HEK293 (cell line): ENCODE measurements at regions not wholly inside any gene's neighbourhood (a gene's known extent, or its start where the extent isn't known, plus 50 kb on each side); places are given as distances from the start of the nearest gene placed in this dataset.

Experiments used
- CTCF ChIA-PET: fragments of 350-600 bp; formaldehyde crosslinking; extraction: SDS; loops from one replicate; lab custom pipeline; 2021; ENCODE audit warnings: antibody characterized with exemption; lab: Yijun Ruan, JAX
- POLR2A ChIA-PET: fragments of 300-600 bp; formaldehyde crosslinking; extraction: SDS; loops from one replicate; lab custom pipeline; 2020; ENCODE audit warnings: antibody characterized with exemption, inconsistent platforms; lab: Yijun Ruan, JAX
- H3K27ac ChIP-seq: fragments of 200-500 bp; sonication (Bioruptor generic); 2 replicates; pipeline ENCODE4 v1.5.1; 2014; ENCODE audit warnings: low read depth, low read length, control low read depth, inconsistent platforms; ENCODE audit errors: extremely low read depth
- H3K36me3 ChIP-seq, 2 experiments: fragments of 200-500 bp in 1 of 2; sonication (Bioruptor generic) in 1 of 2; 1 replicate in 1 of 2; 2 replicates in 1 of 2; pipeline ENCODE4 v1.5.1; 2014 to 2017; ENCODE audit warnings: inconsistent platforms in 2 of 2, low read length in 2 of 2; ENCODE audit not compliant: control insufficient read depth in 2 of 2, insufficient read depth in 1 of 2
- H3K4me1 ChIP-seq: fragments of 200-500 bp; sonication (Bioruptor generic); 2 replicates; pipeline ENCODE4 v1.5.1; 2014; ENCODE audit warnings: mild to moderate bottlenecking, low read length, inconsistent platforms; ENCODE audit not compliant: control insufficient read depth, insufficient read depth
- H3K4me3 ChIP-seq: 2 replicates; pipeline ENCODE4 v1.5.1; 2011; ENCODE audit warnings: low read depth, mild to moderate bottlenecking, control low read depth, low read length, moderate library complexity
- H3K9me3 ChIP-seq: fragments of 200-500 bp; sonication (Bioruptor generic); 2 replicates; pipeline ENCODE4 v1.5.1; 2014; ENCODE audit warnings: low read depth, low read length, inconsistent platforms; ENCODE audit not compliant: control insufficient read depth, insufficient read depth
- ATF2 ChIP-seq: fragments of 450-650 bp; formaldehyde crosslinking; IDR thresholded peaks from 2 replicates; pipeline ENCODE4 v1.5.1; 2016; ENCODE audit warnings: missing biosample characterization, missing genetic modification characterization, low read depth
- BCL11A ChIP-seq: fragments of 450-650 bp; formaldehyde crosslinking; IDR thresholded peaks from 2 replicates; pipeline ENCODE4 v1.5.1; 2016; ENCODE audit warnings: low read depth, missing biosample characterization, missing genetic modification characterization
- BCL11B ChIP-seq: fragments of 450-650 bp; formaldehyde crosslinking; IDR thresholded peaks from 2 replicates; pipeline ENCODE4 v1.5.1; 2016; ENCODE audit warnings: low read depth, missing biosample characterization, missing genetic modification characterization
- FEZF1 ChIP-seq: fragments of 450-650 bp; formaldehyde crosslinking; IDR thresholded peaks from 2 replicates; pipeline ENCODE4 v1.5.1; 2016; ENCODE audit warnings: missing biosample characterization, missing genetic modification characterization
- KLF10 ChIP-seq: fragments of 450-650 bp; IDR thresholded peaks from 2 replicates; pipeline ENCODE4 v1.5.1; 2018; ENCODE audit warnings: missing biosample characterization, mild to moderate bottlenecking, missing genetic modification characterization
- PRDM10 ChIP-seq: fragments of 450-650 bp; formaldehyde crosslinking; IDR thresholded peaks from 2 replicates; pipeline ENCODE4 v1.5.1; 2016; ENCODE audit warnings: missing biosample characterization, missing genetic modification characterization
- ZNF16 ChIP-seq: fragments of 450-650 bp; formaldehyde crosslinking; IDR thresholded peaks from 2 replicates; pipeline ENCODE4 v1.5.1; 2016; ENCODE audit warnings: low read depth, missing biosample characterization, missing genetic modification characterization
- ZNF19 ChIP-seq: fragments of 450-650 bp; formaldehyde crosslinking; IDR thresholded peaks from 2 replicates; pipeline ENCODE4; 2016; ENCODE audit warnings: missing biosample characterization, missing genetic modification characterization, low read depth
- ZNF2 ChIP-seq: fragments of 450-650 bp; formaldehyde crosslinking; IDR thresholded peaks from 2 replicates; pipeline ENCODE4 v1.5.1; 2016; ENCODE audit warnings: missing biosample characterization, missing genetic modification characterization
- ZNF366 ChIP-seq: fragments of 450-650 bp; formaldehyde crosslinking; conservative IDR thresholded peaks from 2 replicates; pipeline ENCODE4 v1.5.1; 2016; ENCODE audit warnings: missing biosample characterization, missing genetic modification characterization
- ZNF433 ChIP-seq: fragments of 450-650 bp; formaldehyde crosslinking; IDR thresholded peaks from 2 replicates; pipeline ENCODE4 v1.5.1; 2016; ENCODE audit warnings: missing biosample characterization, missing genetic modification characterization, low read depth
- ZNF510 ChIP-seq: fragments of 450-650 bp; formaldehyde crosslinking; IDR thresholded peaks from 2 replicates; pipeline ENCODE4 v1.5.1; 2018; ENCODE audit warnings: mild to moderate bottlenecking, missing genetic modification characterization, missing biosample characterization; ENCODE audit not compliant: insufficient replicate concordance
- ZNF626 ChIP-seq: fragments of 450-650 bp; sonication (Bioruptor Pico); formaldehyde crosslinking; IDR thresholded peaks from 2 replicates; pipeline ENCODE4 v1.5.1; 2018; ENCODE audit warnings: missing biosample characterization, missing genetic modification characterization, inconsistent platforms
- ZNF664 ChIP-seq: fragments of 450-650 bp; formaldehyde crosslinking; IDR thresholded peaks from 2 replicates; pipeline ENCODE4 v1.5.1; 2016; ENCODE audit warnings: missing biosample characterization, missing genetic modification characterization

- H3K36me3 ChIP-seq, result no peaks in the 10 kb centered on the region
- ChIA-PET CTCF (interaction anchor here (0.6 to 1.2 kb wide), 2 partner anchors 67 to 279 kb away, joined by 3 to 5 read pairs; no protein-coding TSS in a partner anchor), POLR2A (no interaction called here)
- no peak for TF ChIP-seq ZNF433 (tag by site-specific recombination)
- TF ChIP-seq BCL11A, result no peak
- TF ChIP-seq ZNF19 (tag by site-specific recombination), result no peak
- no peak for TF ChIP-seq ZNF16
- TF ChIP-seq ZNF664, result peak; percentile 57
- TF ChIP-seq BCL11B (tag by site-specific recombination), result no peak
- TF ChIP-seq ZNF510 (tag by site-specific recombination), result no peak
- H3K4me3 ChIP-seq, result no peak overlapping the region
- H3K4me1 ChIP-seq, result no peaks in the 10 kb centered on the region
- H3K9me3 ChIP-seq, result no peaks in the 10 kb centered on the region
- no peak overlapping the region for H3K27ac ChIP-seq
Measured at GRCh38 chr11:13837286-13837685, 125.2 kb upstream of the SPON1 start.

- Histone ChIP-seq H3K4me3 (no peak overlapping the region), H3K4me1 (no peaks in the 10 kb centered on the region), H3K36me3 (no peaks in the 10 kb centered on the region), H3K9me3 (no peaks in the 10 kb centered on the region), H3K27ac (no peak overlapping the region)
- ChIA-PET CTCF (no interaction called here), POLR2A (no interaction called here)
- TF ChIP-seq ZNF626 (tag by site-specific recombination) (no peak), ZNF2 (tag by site-specific recombination) (no peak), PRDM10 (no peak), ZNF366 (tag by site-specific recombination) (no peak)
Measured at GRCh38 chr11:13841393-13841792, 121.1 kb upstream of the SPON1 start.

GRCh38 chr11:13848031-13848430 lies 114.5 kb upstream of the SPON1 start:
- CTCF ChIA-PET, result interaction anchor here (0.7 to 0.8 kb wide), 2 partner anchors 13 to 39 kb away, joined by 3 read pairs; no protein-coding TSS in a partner anchor

More at GRCh38 chr11:13848031-13848430, 114.5 kb upstream of the SPON1 start:
- POLR2A ChIA-PET, result no interaction called here
- Histone ChIP-seq H3K4me1 (no peaks in the 10 kb centered on the region), H3K4me3 (no peak overlapping the region)
- TF ChIP-seq ATF2 (no peak), FEZF1 (tag by site-specific recombination) (no peak), KLF10 (tag by site-specific recombination) (no peak)
- TF ChIP-seq, all 188 proteins: peak for 0
- H3K36me3 ChIP-seq, result no peaks in the 10 kb centered on the region
- no peaks in the 10 kb centered on the region for H3K9me3 ChIP-seq
- no peak overlapping the region for H3K27ac ChIP-seq
